ENCODE measurements at regions not wholly inside any gene's neighbourhood (a gene's known extent, or its start where the extent isn't known, plus 50 kb on each side); places are given as distances from the start of the nearest gene placed in this dataset.
"Not testable (repeated sequence)": the region's sequence is repeated elsewhere in the genome, so short reads cannot be mapped to it uniquely, and the experiment has no call there.

DNA sequence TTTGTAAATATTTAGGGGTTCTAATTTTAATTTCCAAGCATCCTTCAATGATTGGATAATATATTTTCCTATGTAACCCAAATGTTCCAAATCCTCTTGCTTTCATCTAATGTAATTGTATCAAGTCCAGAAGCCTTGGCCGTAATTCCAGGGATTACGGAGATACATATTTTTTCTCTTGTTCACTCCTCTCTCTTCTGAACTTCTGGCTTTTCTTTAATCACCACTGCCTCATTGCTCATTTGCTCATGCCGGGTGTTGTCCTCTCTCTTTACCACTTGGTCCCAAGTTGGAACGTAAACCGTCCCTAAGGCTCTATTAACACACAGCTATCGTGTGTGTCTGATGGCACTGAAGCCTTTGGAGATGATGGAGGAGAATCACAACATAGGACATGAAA, 188.7 kb upstream of the COL3A1 start:
- intact Hi-C loops (cut with DNase I; ENCODE audit: low total_unique reads): no loop called here
- TF ChIP-seq CTCF (IDR thresholded peaks at IDR 0.05): no peak
- TF ChIP-seq POLR2A (IDR thresholded peaks at IDR 0.05): no peak
- peak in 1 of 2 donors; percentile 19 for DNase-seq (ENCODE audit: low spot score in 2 of 2)

DNA sequence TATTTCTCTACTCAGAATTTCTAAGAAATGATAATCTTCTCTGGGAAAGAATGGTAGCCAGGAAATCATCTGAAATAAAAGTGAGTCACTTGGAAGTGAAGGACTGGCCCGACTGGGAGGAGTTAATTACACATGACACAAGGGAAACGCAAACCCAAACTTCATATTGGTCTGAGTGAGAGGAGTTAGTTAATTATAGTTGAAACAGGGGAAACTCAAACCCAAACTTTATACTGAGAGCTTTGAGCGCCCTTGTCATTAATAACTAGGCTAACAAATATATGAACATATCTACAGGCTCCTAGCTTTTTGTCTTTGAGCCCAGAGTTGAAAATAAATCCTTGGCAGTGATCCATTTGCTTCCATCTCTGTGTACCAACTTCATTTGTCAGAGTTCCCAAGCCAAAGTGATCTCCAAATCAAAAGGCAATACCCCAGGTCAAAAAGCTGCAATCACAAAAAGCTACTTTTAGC, 187.8 kb upstream of the COL3A1 start:
- 14 to 30% methylated on average over 3 of the region's 3 CpGs for WGBS, 2 donors
- DNase-seq (ENCODE audit: low spot score in 2 of 2): no peak
- intact Hi-C loops (cut with DNase I; ENCODE audit: low total_unique reads): no loop called here
- TF ChIP-seq POLR2A (IDR thresholded peaks at IDR 0.05) (no peak), CTCF (IDR thresholded peaks at IDR 0.05) (no peak)
- no peak overlapping the region for H3K4me3 ChIP-seq (ENCODE audit: low read depth, poor library complexity, severe bottlenecking)

More for the DNA sequence above, 188.7 kb upstream of the COL3A1 start:
- H3K4me3 ChIP-seq (ENCODE audit: low read depth, poor library complexity, severe bottlenecking): no peak overlapping the region
- 51 to 70% methylated on average over 6 of the region's 6 CpGs for WGBS, 2 donors

DNA sequence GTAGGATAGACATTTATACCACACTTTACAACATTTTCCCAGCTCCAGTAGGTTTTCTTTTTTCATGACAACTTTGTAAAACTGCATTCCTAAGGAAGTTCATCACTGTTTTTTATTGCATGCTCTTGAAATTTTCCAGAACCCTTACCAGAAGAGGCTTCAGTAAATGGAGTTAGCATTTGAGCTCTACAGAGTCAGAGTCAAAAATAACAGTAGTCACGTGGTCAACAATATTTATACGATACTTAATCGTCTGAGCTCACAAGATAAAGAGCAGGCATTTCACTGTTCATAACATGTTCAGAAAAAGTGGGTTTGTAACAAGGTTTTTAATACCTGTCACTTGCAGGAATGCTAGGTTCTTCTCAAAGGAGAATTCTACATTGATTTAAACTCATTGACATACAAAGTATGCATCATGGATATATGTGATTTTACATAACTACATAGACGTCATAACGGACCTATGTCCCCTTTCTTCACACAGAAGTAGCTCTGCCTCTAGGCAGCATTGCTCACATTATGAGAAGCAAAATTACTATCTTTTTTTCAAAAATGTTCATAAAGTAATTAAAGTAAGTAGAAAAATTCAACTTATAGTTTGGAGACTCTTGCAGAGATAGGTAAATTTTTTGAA, 187.0 kb upstream of the COL3A1 start:
- intact Hi-C loops (cut with DNase I; ENCODE audit: low total_unique reads): no loop called here
- H3K4me3 ChIP-seq (ENCODE audit: low read depth, poor library complexity, severe bottlenecking): no peak overlapping the region
- no peak for DNase-seq (ENCODE audit: low spot score in 2 of 2)
- 26 to 27% methylated on average over 5 of the region's 5 CpGs for WGBS, 2 donors
- TF ChIP-seq POLR2A (IDR thresholded peaks at IDR 0.05): no peak
- no peak for TF ChIP-seq CTCF (IDR thresholded peaks at IDR 0.05)

DNA sequence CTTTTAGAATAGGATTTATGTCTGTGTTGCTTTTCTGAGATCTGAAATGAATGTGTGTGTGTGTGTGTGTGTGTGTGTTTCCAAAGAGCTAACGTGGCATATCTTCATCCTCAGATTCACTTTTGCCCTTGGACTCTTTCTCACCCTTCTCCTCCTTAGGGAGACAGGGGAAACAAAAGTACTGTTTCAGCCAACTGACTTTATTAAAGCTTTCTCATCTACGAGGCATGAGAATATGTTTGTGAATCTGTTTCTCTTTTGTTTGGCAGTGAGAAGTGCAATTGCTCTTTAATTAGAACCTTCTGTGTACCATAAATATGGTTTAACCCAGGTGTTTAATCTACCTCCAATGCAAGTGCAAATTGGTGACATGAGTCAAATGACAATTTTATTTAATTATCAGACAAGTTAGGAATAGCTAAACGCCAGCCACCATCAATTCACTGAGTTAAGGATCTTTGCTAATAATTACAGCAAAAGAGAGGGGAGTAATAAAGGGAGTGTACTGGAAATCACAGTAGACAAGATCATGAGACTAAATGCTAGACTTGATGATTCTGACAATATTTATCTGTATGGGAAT, 186.4 kb upstream of the COL3A1 start:
- 19 to 21% methylated on average over 3 of the region's 3 CpGs for WGBS, 2 donors
- no peak overlapping the region for H3K4me3 ChIP-seq (ENCODE audit: low read depth, poor library complexity, severe bottlenecking)
- intact Hi-C loops (cut with DNase I; ENCODE audit: low total_unique reads): no loop called here
- DNase-seq (ENCODE audit: low spot score in 2 of 2): no peak
- TF ChIP-seq POLR2A (IDR thresholded peaks at IDR 0.05) (no peak), CTCF (IDR thresholded peaks at IDR 0.05) (no peak)

GRCh38 chr2:188788621-188789020, 185.6 kb upstream of the COL3A1 start:
- DNase-seq (ENCODE audit: low spot score in 2 of 2): peak; percentile 70 to 89
- no peak overlapping the region for H3K4me3 ChIP-seq (ENCODE audit: low read depth, poor library complexity, severe bottlenecking)
- intact Hi-C loops (cut with DNase I; ENCODE audit: low total_unique reads): no loop called here
- TF ChIP-seq CTCF (IDR thresholded peaks at IDR 0.05): no peak
- no peak for TF ChIP-seq POLR2A (IDR thresholded peaks at IDR 0.05)

GRCh38 chr2:188789951-188790350, 184.2 kb upstream of the COL3A1 start:
- 64 to 79% methylated on average over 1 of the region's 1 CpG for WGBS, 2 donors
- intact Hi-C loops (cut with DNase I; ENCODE audit: low total_unique reads): no loop called here
- TF ChIP-seq POLR2A (IDR thresholded peaks at IDR 0.05) (no peak), CTCF (IDR thresholded peaks at IDR 0.05) (no peak)
- no peak overlapping the region for H3K4me3 ChIP-seq (ENCODE audit: low read depth, poor library complexity, severe bottlenecking)
- no peak for DNase-seq (ENCODE audit: low spot score in 2 of 2)

- DNase-seq (ENCODE audit: low spot score in 2 of 2); H3K4me3 ChIP-seq (ENCODE audit: low read depth, poor library complexity, severe bottlenecking); intact Hi-C loops (cut with DNase I; ENCODE audit: low total_unique reads): not testable (repeated sequence)
- 95 to 98% methylated on average over 4 of the region's 4 CpGs for WGBS, 2 donors
Measured at GRCh38 chr2:188794453-188794852, 179.7 kb upstream of the COL3A1 start.
